ENCODE measurements at regions not wholly inside any gene's neighbourhood (a gene's known extent, or its start where the extent isn't known, plus 50 kb on each side); places are given as distances from the start of the nearest gene placed in this dataset.
"Not testable (repeated sequence)": the region's sequence is repeated elsewhere in the genome, so short reads cannot be mapped to it uniquely, and the experiment has no call there.

DNA sequence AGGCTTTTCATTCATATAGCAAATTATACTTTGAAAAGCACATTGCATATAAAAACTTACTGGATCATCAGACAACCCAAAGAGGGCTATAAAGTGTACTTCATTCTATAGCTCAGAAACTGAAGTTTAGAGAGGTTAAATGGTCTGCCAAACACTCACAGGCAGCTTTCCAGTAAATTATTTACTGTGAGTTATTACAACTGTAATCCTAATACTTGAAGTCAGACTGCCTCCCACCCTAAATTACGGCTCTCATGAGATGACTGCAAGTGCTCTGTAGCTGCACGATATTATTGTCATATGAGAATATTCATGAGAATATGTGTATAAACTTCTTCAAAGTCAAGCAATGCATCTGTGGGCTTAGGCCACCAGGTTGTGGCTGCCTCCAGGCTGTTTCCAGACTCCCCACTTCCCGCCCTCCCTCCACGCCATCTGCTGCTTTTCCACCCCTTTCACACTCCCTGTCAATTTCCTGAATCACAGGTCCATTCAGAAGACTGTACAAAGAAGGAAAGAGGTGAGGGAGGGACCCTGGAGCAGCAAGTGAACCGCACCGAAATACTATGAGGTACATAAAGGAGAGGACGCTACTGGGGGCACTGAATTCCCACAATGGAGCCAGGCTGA, 111.1 kb upstream of the SPOPL start:
- DNase-seq (ENCODE audit: low read depth): no peak

DNA sequence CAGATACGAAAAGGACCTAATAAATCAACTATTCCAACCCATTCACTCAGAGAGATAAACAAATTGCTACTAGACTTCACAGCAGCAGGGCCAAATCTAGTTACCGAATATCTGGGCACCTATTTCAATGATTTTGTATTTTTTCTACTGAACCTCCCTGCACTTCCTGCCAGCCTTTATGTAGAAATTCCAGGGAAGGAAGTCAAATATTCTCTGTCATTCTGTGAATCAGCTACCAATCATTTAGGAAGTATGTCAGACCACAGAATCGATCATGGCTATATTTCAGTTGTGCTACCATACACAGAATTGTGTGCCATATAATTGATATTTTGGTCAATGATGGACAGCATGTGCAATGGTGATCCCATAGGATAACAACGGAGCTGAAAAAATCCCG, 109.6 kb upstream of the SPOPL start:
- no peak for DNase-seq (ENCODE audit: low read depth)

DNA sequence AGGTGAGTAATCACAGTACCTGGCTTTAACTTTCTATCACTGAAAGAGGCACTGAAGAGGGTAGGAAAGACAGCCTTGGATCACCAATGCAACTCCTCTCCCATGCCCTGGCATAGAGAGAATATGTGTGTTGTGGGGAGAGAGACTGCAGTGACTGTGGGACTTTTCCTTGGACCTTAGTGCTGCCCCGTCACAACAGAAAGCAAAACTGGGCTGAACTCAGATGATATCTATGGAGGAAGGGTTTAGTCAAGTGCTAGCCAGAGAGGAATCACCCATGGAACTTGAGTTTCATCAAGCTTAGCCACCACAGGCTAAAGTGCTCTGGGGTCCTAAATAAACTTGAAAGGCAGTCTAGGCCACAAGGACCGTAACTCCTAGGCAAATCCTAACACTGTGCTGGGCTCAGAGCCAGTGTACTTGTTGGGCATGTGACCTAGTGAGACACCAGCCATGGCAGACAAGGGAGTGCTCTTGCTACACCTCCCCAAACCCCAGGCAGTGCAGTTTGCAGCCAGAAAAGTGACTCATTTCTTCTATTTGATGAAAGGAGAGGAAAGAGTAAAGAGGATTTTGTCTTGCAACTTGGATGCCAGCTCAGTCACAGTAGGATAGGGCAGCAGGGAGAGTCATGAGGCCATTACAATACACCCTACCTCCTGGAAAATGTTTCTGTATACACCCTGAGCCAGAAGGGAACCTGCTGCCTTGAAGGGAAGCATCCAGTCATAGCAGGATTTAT, 105.8 kb upstream of the SPOPL start:
- peak; percentile 93 for DNase-seq (ENCODE audit: low read depth)

- DNase-seq (ENCODE audit: low read depth): no peak
Observed at GRCh38 chr2:138396843-138397242, 104.7 kb upstream of the SPOPL start.

- DNase-seq (ENCODE audit: low read depth): no peak
Observed at GRCh38 chr2:138403431-138403927, 98.1 kb upstream of the SPOPL start.

- DNase-seq (ENCODE audit: low read depth): no peak
Observed at GRCh38 chr2:138414014-138414413, 87.6 kb upstream of the SPOPL start.

DNA sequence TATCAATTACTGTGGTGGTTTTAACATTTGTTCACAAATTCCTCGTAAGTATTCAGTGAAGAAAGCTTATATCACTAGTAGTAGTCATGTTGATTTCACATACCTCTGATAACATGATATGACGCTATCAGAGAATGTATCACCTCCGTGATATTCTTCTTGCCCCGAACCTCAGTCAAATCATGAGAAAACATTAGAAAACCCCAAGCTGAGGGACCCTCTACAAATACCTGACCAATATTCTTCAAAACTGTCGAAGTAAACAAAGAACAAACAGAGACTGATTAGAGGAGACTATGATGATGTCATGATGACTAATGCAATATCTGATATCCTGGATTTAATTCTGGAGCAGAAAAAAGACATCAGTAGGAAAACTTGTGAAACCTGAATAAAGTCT, 85.6 kb upstream of the SPOPL start:
- DNase-seq (ENCODE audit: low read depth): no peak

- DNase-seq (ENCODE audit: low read depth): no peak
Observed at GRCh38 chr2:138418453-138418852, 83.1 kb upstream of the SPOPL start.

DNA sequence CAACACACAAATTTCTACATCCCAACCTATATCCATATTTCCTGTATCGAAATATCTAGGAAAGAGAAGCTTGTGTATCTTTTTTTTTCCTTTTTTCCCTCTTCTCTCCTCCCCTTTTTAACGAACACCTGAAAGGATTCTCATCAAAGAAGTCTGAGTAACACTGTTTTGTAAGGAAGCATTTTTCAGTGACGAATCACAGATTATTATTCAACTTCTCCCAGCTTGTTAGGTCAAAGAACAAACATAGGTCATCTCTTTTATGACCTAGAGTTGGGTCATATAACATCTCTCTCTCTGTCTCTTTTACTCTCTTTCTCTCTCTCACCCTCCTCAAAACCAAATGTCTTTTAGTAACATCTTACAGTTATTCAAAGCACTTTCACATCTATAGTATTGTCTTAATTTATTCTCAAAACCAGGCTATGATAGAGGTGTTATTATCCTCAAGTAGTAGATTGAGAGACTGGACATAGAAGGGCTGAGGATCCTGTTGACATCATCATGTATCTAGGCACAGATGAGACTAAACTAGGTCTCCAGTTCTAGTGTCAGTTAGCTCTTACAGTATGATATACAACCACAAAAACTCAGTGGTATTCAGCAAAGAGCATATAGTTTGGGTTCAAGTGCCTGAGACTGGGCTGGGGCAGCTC, 80.1 kb upstream of the SPOPL start:
- no peak for DNase-seq (ENCODE audit: low read depth)

GRCh38 chr2:138421971-138422335, 79.6 kb upstream of the SPOPL start:
- peak; percentile 60 for DNase-seq (ENCODE audit: low read depth)

GRCh38 chr2:138423198-138423597, 78.4 kb upstream of the SPOPL start:
- no peak for DNase-seq (ENCODE audit: low read depth)

- no peak for DNase-seq (ENCODE audit: low read depth)
Observed at GRCh38 chr2:138423745-138424144, 77.8 kb upstream of the SPOPL start.

DNA sequence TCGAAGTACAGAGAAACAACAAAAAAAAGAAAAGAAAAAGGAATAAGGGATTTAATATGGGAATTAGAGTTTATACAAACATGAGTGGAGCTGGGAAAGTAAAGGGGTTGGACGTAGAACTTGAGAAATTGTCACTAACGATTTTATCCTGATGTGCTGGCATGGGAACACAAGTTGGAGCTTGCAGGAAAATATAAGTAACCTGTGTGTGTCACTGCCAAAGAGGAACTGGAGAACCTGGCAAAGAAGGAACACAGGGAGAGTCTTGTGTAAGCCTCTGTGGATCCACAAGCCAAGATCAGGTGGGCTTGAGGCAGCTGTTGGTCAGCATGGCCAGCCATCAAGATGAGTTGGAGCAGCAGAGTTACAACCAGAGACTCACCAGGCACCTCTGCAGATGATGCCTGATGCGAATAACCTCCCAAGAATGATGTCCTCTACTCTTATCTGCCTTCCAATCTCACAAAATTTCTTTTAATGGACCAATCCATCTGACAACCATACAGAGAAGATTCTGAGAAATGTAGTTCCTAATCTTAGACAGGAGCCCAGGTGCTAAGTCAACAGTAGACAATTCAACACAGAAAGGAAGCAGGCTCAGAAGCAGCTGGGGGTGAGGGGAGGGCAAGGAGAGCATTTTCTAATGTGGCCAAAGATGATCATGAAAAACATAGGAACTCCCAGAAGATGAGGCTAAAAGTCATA, 77.0 kb upstream of the SPOPL start:
- DNase-seq (ENCODE audit: low read depth): no peak

DNA sequence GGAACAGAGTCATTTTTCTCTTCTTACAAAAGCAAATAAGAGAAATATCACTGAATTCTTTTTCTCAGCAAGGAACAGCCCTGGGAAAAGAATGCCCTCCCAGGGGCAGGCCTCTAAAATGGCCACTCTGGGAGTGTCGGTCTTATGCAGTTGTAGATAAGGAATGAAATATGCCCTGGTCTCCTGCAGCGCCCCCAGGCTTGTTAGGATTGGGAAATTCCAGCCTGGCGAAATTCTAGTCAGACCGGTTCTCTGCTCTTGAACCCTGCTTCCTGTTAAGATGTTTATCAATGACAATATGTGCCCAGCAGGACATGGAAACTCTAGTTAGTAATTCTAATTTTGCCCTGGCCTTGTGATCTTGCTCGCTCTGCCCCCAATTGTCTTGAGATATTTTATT, 75.5 kb upstream of the SPOPL start:
- DNase-seq (ENCODE audit: low read depth): not testable (repeated sequence)

DNA sequence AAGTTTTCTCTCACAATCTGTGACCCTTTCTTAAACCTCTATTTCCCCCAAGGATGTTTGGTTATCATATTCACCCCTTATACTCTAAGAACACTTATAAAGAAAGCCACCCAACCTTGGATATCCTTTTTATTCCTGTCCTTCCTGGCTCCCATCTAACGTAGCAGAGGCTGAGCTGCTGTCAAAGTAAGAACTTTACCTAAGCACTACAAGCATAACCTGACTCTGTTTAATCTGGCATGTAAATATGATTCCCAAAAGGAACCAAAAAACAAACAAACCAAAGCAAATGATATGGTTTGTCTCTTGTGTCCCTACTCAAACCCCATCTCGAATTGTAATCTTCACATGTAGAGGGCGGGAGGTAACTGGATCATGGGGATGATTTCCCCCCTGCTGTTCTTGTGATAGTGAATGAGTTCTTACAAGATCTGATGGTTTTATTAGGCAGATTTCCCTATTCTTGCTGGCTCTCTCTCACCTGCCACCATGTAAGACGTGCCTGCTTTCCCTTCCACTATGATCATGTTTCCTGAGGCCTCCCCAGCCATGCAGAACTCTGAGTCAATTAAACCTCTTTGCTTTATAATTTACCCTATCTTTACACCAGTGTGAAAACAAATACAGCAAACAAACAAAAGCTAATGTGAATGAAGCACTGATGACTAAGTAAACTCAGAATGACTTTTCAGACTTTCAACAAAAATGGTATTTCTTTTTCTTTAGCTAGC, 72.7 kb upstream of the SPOPL start:
- no peak for DNase-seq (ENCODE audit: low read depth)

DNA sequence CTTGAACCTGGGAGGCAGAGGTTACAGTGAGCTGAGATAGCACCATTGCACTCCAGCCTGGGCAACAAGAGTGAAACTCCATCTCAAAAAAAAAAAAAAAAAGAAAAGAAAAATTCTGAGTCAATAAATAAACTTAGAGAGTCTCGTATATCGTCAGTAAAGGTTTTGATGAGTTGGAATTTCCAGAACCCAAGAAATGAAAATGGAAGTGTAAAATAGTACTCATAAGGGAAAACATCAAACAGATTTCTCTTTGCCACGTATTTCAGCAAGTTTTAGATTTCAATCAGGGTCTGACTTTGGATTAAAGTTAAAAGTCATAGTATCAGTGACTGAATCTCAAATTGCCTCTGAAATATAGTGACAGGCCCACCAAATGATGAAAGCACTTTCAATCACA, 71.4 kb upstream of the SPOPL start:
- DNase-seq (ENCODE audit: low read depth): no peak

DNA sequence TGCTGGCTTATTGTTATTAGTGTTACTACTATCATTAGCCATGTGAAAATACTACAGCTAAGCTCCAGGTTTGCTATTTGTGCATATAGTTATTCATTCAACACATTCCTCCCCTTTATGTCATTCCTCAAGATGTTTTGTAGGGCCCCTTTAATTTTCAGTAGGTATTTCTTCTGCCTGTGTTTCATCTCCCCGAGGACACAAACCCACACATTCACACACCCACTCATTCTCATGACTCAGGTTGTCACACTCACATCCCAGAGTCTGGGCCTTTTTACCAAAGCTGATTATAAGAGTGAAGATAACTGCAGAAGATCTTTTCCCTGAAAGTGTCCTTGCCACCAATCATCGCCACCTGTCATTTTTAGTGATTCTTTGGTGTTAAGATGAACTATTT, 68.6 kb upstream of the SPOPL start:
- no peak for DNase-seq (ENCODE audit: low read depth)

DNA sequence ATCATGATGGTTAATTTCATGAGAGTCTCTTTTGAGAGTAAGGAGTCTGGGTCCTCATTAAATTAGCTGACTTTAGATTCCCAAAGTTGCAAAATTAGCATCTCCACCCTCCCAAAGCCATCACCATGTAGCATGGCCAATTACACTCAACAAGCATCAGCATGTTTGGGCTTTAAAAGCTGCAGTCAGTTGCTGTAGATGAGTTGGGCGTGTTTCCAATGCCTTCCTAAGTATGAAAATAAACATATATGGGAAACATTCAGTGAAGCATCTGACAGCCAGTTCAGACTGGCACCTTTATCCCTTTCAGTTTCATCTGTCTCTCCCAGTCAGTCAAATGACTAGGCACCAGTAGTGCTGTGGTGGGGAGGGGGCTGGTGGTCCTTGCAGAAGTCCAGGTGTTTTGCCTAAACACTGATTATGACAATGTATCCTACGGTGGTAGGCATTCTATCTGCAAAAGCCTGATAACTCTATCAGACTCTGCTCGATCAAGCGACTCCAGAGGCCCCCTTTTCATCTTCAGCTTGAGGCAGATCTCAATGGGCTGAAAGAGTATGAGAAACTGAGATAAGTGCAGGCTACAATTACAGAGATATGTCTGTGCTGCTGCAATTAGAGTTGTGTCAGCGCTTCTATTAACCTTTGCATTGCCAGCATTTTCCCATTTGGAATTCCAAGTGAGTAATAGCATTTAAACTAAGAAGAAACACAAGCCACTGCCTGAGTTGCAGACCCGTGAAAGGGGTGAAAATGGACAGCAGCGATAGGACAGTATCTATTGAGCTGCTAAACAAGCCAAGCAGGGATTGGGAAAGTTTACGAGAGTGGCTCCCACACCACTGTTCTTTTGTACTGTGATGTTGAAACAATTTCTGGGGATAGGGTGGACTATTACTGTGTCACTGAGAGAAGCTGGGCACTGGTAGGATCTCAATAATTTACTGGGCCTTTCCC, 67.3 kb upstream of the SPOPL start:
- DNase-seq (ENCODE audit: low read depth): no peak

- DNase-seq (ENCODE audit: low read depth): no peak
Observed at GRCh38 chr2:138435701-138436100, 65.9 kb upstream of the SPOPL start.

DNA sequence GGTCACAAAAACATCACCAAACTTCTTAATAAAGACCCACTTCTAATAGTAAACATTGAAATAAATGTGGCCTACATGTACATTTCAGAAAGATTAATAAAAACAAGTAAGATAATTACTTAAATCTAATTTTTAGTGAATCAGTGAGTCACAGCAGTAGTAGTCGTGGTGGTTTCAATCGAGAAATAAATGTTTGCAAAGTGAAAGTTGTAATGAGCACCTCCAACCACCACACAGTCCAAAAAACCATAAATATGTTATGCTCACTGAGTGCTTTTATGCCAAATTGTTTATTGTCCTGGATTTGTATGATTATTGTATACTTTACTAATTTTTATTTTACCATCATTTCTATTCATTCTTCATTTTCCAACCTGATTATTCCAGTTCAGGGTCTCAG, 61.8 kb upstream of the SPOPL start:
- DNase-seq (ENCODE audit: low read depth): no peak

DNA sequence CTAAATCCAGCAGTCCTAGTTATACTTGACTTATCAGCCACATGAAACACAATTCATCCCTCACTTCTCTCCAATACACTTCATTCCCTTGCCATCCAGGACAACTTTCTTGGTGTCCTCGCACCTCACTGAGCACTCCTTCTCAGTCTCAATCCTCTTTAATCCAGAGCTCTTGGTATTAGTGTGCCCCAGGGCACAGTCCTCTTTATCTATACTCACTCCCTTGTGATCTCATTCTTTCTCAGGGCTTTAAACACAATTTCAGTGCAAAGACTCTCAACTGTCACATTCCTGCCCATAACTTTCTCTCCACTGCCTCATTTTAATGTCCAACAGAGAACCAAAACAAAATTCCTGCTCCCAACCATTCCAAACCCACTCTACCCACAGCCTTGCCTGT, 60.8 kb upstream of the SPOPL start:
- no peak for DNase-seq (ENCODE audit: low read depth)
